Lung (tissue), 11 donors: ENCODE measurements at regions not wholly inside any gene's neighbourhood (a gene's known extent, or its start where the extent isn't known, plus 50 kb on each side); places are given as distances from the start of the nearest gene placed in this dataset.

Experiments
- ATAC-seq: fragments of 200-7000 bp; cut with Tn5 transposase; one replicate; pipeline ENCODE4 v1.9.1; 2020; ENCODE audit warnings: moderate number of reproducible peaks; ENCODE audit not compliant: insufficient read depth, low FRiP score
- DNase-seq, 3 donors: peaks; one replicate each; pipeline ENCODE4 v3.0.0-alpha.2; 2013 to 2017
- H3K27ac ChIP-seq, 2 donors: one replicate each; pipeline ENCODE4 v1.5.1; 2013; ENCODE audit warnings: mild to moderate bottlenecking in 2 of 2, moderate library complexity in 2 of 2, control low read depth in 1 of 2, inconsistent platforms in 1 of 2, low read depth in 1 of 2, low read length in 1 of 2
- H3K27me3 ChIP-seq, 3 donors: one replicate each; pipeline ENCODE4 v1.5.1; 2013; ENCODE audit warnings: low read length in 2 of 3; ENCODE audit not compliant: control insufficient read depth in 3 of 3, insufficient read depth in 3 of 3
- H3K36me3 ChIP-seq, 4 donors: one replicate each; pipeline ENCODE4 v1.5.1; 2013; ENCODE audit warnings: low read length in 4 of 4, mild to moderate bottlenecking in 1 of 4, moderate library complexity in 1 of 4; ENCODE audit not compliant: control insufficient read depth in 4 of 4, insufficient read depth in 4 of 4
- H3K4me1 ChIP-seq, 5 donors: one replicate each; pipeline ENCODE4 v1.5.1; 2013; ENCODE audit warnings: low read length in 5 of 5, mild to moderate bottlenecking in 2 of 5, moderate library complexity in 1 of 5; ENCODE audit not compliant: control insufficient read depth in 5 of 5, insufficient read depth in 5 of 5
- H3K4me3 ChIP-seq: one replicate; pipeline ENCODE4 v1.5.1; 2013; ENCODE audit warnings: mild to moderate bottlenecking, control low read depth, moderate library complexity
- H3K9ac ChIP-seq, 2 donors: one replicate each; pipeline ENCODE4 v1.5.1; 2013; ENCODE audit warnings: low read length in 2 of 2, control low read depth in 1 of 2; ENCODE audit not compliant: insufficient read depth in 1 of 2
- H3K9me3 ChIP-seq, 4 donors: one replicate each; pipeline ENCODE4 v1.5.1; 2013; ENCODE audit warnings: low read length in 3 of 4, mild to moderate bottlenecking in 1 of 4, moderate library complexity in 1 of 4; ENCODE audit not compliant: control insufficient read depth in 4 of 4, insufficient read depth in 3 of 4
- CTCF ChIP-seq: IDR thresholded peaks from 2 replicates; pipeline ENCODE4 v1.5.1; 2012; ENCODE audit warnings: mild to moderate bottlenecking; ENCODE audit errors: control extremely low read depth, extremely low read depth
- WGBS, 2 donors: extraction: QIAGEN DNeasy Blood & Tissue Kit; methylation state at CpG; one replicate each; pipeline ENCODE4 v1.1.7; 2013; 5-methylcytosine and 5-hydroxymethylcytosine counted together
- donor health status: control.
- donor health status: control.
- donor health status: Bipolar disorder and iron deficiency.
- donor health status: healthy.
- donor health status: DM: yes; HTN: yes; CAD: no.

GRCh38 chr6:128738112-128738511 is 144.8 kb upstream of the LAMA2 start:
- Histone ChIP-seq H3K27ac (no peak overlapping the region), H3K36me3 (no peaks in the 10 kb centered on the region), H3K4me3 (no peak overlapping the region), H3K9ac (no peak overlapping the region), H3K9me3 (no peaks in the 10 kb centered on the region), H3K4me1 (no peaks in the 10 kb centered on the region), H3K27me3 (no peaks in the 10 kb centered on the region)
- DNase-seq (no peak), ATAC-seq (no peak)
- 85 to 90% methylated on average over 3 of the region's 3 CpGs for WGBS, 2 donors
- TF ChIP-seq CTCF, result no peak

- H3K9ac ChIP-seq, result no peak overlapping the region
- H3K4me3 ChIP-seq, result no peak overlapping the region
- no peak for TF ChIP-seq CTCF
- no peak overlapping the region for H3K27ac ChIP-seq
- no peaks in the 10 kb centered on the region for H3K4me1 ChIP-seq
- ATAC-seq, result no peak
- no peaks in the 10 kb centered on the region for H3K27me3 ChIP-seq
- H3K9me3 ChIP-seq, result no peaks in the 10 kb centered on the region
- DNase-seq, result no peak
- no peaks in the 10 kb centered on the region for H3K36me3 ChIP-seq
Measured at GRCh38 chr6:128736780-128737179, 146.2 kb upstream of the LAMA2 start.

- TF ChIP-seq CTCF, result no peak
- Histone ChIP-seq H3K27me3 (no peaks in the 10 kb centered on the region), H3K9ac (no peak overlapping the region), H3K36me3 (no peaks in the 10 kb centered on the region), H3K27ac (no peak overlapping the region), H3K9me3 (no peaks in the 10 kb centered on the region), H3K4me1 (no peaks in the 10 kb centered on the region), H3K4me3 (no peak overlapping the region)
- peak in 2 of 3 donors; percentile 43 to 63 for DNase-seq
- 74 to 83% methylated on average over 2 of the region's 2 CpGs for WGBS, 2 donors
- ATAC-seq, result no peak
Measured at GRCh38 chr6:128731249-128732165, 151.4 kb upstream of the LAMA2 start.

- no peaks in the 10 kb centered on the region for H3K4me1 ChIP-seq
- no peak for DNase-seq
- no peak for TF ChIP-seq CTCF
- no peak for ATAC-seq
- H3K9ac ChIP-seq, result no peak overlapping the region
- WGBS, 2 donors, result 83 to 84% methylated on average over 2 of the region's 2 CpGs
- no peaks in the 10 kb centered on the region for H3K9me3 ChIP-seq
- no peak overlapping the region for H3K4me3 ChIP-seq
- H3K27ac ChIP-seq, result no peak overlapping the region
- no peaks in the 10 kb centered on the region for H3K27me3 ChIP-seq
- H3K36me3 ChIP-seq, result no peaks in the 10 kb centered on the region
Measured at GRCh38 chr6:128727500-128727899, 155.4 kb upstream of the LAMA2 start.
